ENCODE measurements at regions not wholly inside any gene's neighbourhood (a gene's known extent, or its start where the extent isn't known, plus 50 kb on each side); places are given as distances from the start of the nearest gene placed in this dataset.

GRCh38 chr1:38775175-38775845, 84.3 kb downstream of the RRAGC start:
- TF ChIP-seq CTCF (IDR thresholded peaks at IDR 0.05) (no peak), POLR2A (IDR thresholded peaks at IDR 0.05; ENCODE audit: low read depth) (no peak), POLR2AphosphoS5 (IDR thresholded peaks at IDR 0.05) (no peak), EP300 (IDR thresholded peaks at IDR 0.05) (no peak)
